ENCODE measurements at regions not wholly inside any gene's neighbourhood (a gene's known extent, or its start where the extent isn't known, plus 50 kb on each side); places are given as distances from the start of the nearest gene placed in this dataset.
"Not testable (repeated sequence)": the region's sequence is repeated elsewhere in the genome, so short reads cannot be mapped to it uniquely, and the experiment has no call there.

- POLR2A ChIA-PET = interaction anchor here (1.4 kb wide), 1 partner anchor 12 kb away, joined by 4 read pairs; no protein-coding TSS in a partner anchor
These were observed 205.8 kb downstream of the OR2B2 start for GRCh38 chr6:27706431-27706830.

GRCh38 chr6:27700337-27700736, 211.9 kb downstream of the OR2B2 start:
- POLR2A ChIA-PET = no interaction called here
- DNase-seq (ENCODE audit: unreplicated experiment) = no peak
- peaks cover 7% of the 10 kb centered on the region for H3K9me3 Mint-ChIP-seq (ENCODE audit: unreplicated experiment)
- H3K27ac Mint-ChIP-seq (ENCODE audit: low read depth, unreplicated experiment) = no peak overlapping the region
- H3K4me3 Mint-ChIP-seq (ENCODE audit: unreplicated experiment) = no peak overlapping the region
- H3K4me1 Mint-ChIP-seq (ENCODE audit: insufficient read depth, unreplicated experiment) = peaks cover 6% of the 10 kb centered on the region
- CTCF ChIA-PET = interaction anchor here (1.4 kb wide), 1 partner anchor 52 kb away, joined by 8 read pairs; no protein-coding TSS in a partner anchor
- intact Hi-C loops (cut with micrococcal nuclease) = no loop called here
- H3K36me3 Mint-ChIP-seq (ENCODE audit: insufficient read depth, unreplicated experiment) = peaks cover 49% of the 10 kb centered on the region
- BruUV-seq (replicated peaks) = no TSS peak
- no peaks in the 10 kb centered on the region for H3K27me3 Mint-ChIP-seq (ENCODE audit: insufficient read depth, unreplicated experiment)
- TF ChIP-seq CTCF (IDR thresholded peaks at IDR 0.05; ENCODE audit: unreplicated experiment) = no peak

More at GRCh38 chr6:27706431-27706830, 205.8 kb downstream of the OR2B2 start:
- BruUV-seq (replicated peaks) = no TSS peak
- Mint-ChIP-seq H3K9me3 (ENCODE audit: unreplicated experiment) (no peaks in the 10 kb centered on the region), H3K4me1 (ENCODE audit: insufficient read depth, unreplicated experiment) (no peaks in the 10 kb centered on the region), H3K4me3 (ENCODE audit: unreplicated experiment) (no peak overlapping the region), H3K36me3 (ENCODE audit: insufficient read depth, unreplicated experiment) (peaks cover 62% of the 10 kb centered on the region), H3K27me3 (ENCODE audit: insufficient read depth, unreplicated experiment) (no peaks in the 10 kb centered on the region), H3K27ac (ENCODE audit: low read depth, unreplicated experiment) (no peak overlapping the region)
- intact Hi-C loops (cut with micrococcal nuclease) = no loop called here
- CTCF ChIA-PET = no interaction called here
- no peak for DNase-seq (ENCODE audit: unreplicated experiment)
- TF ChIP-seq CTCF (IDR thresholded peaks at IDR 0.05; ENCODE audit: unreplicated experiment) = no peak

GRCh38 chr6:27694547-27694874, 217.7 kb downstream of the OR2B2 start:
- Mint-ChIP-seq H3K27ac (ENCODE audit: low read depth, unreplicated experiment) (peak overlapping the region; percentile 69), H3K27me3 (ENCODE audit: insufficient read depth, unreplicated experiment) (no peaks in the 10 kb centered on the region), H3K36me3 (ENCODE audit: insufficient read depth, unreplicated experiment) (peaks cover under 1% of the 10 kb centered on the region), H3K4me1 (ENCODE audit: insufficient read depth, unreplicated experiment) (peaks cover 13% of the 10 kb centered on the region), H3K4me3 (ENCODE audit: unreplicated experiment) (peak overlapping the region; percentile 76), H3K9me3 (ENCODE audit: unreplicated experiment) (peaks cover 7% of the 10 kb centered on the region)
- POLR2A ChIA-PET = interaction anchor here (0.9 to 1.9 kb wide), 7 partner anchors 12 to 406 kb away, joined by 3 to 18 read pairs (median 4); no protein-coding TSS in a partner anchor
- TF ChIP-seq CTCF (IDR thresholded peaks at IDR 0.05; ENCODE audit: unreplicated experiment) = no peak
- no peak for DNase-seq (ENCODE audit: unreplicated experiment)
- CTCF ChIA-PET = interaction anchor here (0.6 to 1.6 kb wide), 4 partner anchors 58 to 1677 kb away, joined by 3 to 7 read pairs (median 3); a partner anchor contains a TSS
- intact Hi-C loops (cut with micrococcal nuclease) = loop anchor here (1.0 kb wide), 1 partner anchor 58 kb away; no protein-coding TSS in a partner anchor
- BruUV-seq (replicated peaks) = no TSS peak

GRCh38 chr6:27693766-27694546, 218.2 kb downstream of the OR2B2 start:
- TF ChIP-seq CTCF (IDR thresholded peaks at IDR 0.05; ENCODE audit: unreplicated experiment) = no peak
- CTCF ChIA-PET = interaction anchor here (0.5 to 1.6 kb wide), 2 partner anchors 58 to 822 kb away, joined by 3 to 7 read pairs; no protein-coding TSS in a partner anchor
- peaks cover 13% of the 10 kb centered on the region for H3K4me1 Mint-ChIP-seq (ENCODE audit: insufficient read depth, unreplicated experiment)
- intact Hi-C loops (cut with micrococcal nuclease) = loop anchor here (1.0 kb wide), 1 partner anchor 58 kb away; no protein-coding TSS in a partner anchor
- peak; percentile 65 for DNase-seq (ENCODE audit: unreplicated experiment)
- POLR2A ChIA-PET = interaction anchor here (0.7 to 1.9 kb wide), 10 partner anchors 13 to 405 kb away, joined by 3 to 18 read pairs (median 4); a partner anchor contains a TSS
- H3K4me3 Mint-ChIP-seq (ENCODE audit: unreplicated experiment) = peak overlapping the region; percentile 76
- BruUV-seq (replicated peaks) = TSS peak; percentile 70
- H3K27ac Mint-ChIP-seq (ENCODE audit: low read depth, unreplicated experiment) = peak overlapping the region; percentile 69
- H3K36me3 Mint-ChIP-seq (ENCODE audit: insufficient read depth, unreplicated experiment) = no peaks in the 10 kb centered on the region
- no peaks in the 10 kb centered on the region for H3K27me3 Mint-ChIP-seq (ENCODE audit: insufficient read depth, unreplicated experiment)
- peaks cover 7% of the 10 kb centered on the region for H3K9me3 Mint-ChIP-seq (ENCODE audit: unreplicated experiment)

GRCh38 chr6:27692133-27692532, 219.2 kb upstream of the ZNF184 start:
- POLR2A ChIA-PET = interaction anchor here (0.9 to 1.3 kb wide), 3 partner anchors 20 to 74 kb away, joined by 3 to 4 read pairs (median 3); no protein-coding TSS in a partner anchor
- CTCF ChIA-PET = interaction anchor here (0.6 to 1.7 kb wide), 8 partner anchors 62 to 912 kb away, joined by 3 to 5 read pairs (median 3); no protein-coding TSS in a partner anchor
- Mint-ChIP-seq H3K4me1 (ENCODE audit: insufficient read depth, unreplicated experiment) (peaks cover 18% of the 10 kb centered on the region), H3K36me3 (ENCODE audit: insufficient read depth, unreplicated experiment) (peaks cover 15% of the 10 kb centered on the region)
- H3K9me3 Mint-ChIP-seq (ENCODE audit: unreplicated experiment); intact Hi-C loops (cut with micrococcal nuclease); H3K27me3 Mint-ChIP-seq (ENCODE audit: insufficient read depth, unreplicated experiment); H3K27ac Mint-ChIP-seq (ENCODE audit: low read depth, unreplicated experiment); H3K4me3 Mint-ChIP-seq (ENCODE audit: unreplicated experiment); BruUV-seq (replicated peaks); DNase-seq (ENCODE audit: unreplicated experiment): not testable (repeated sequence)

Measured in MCF 10A (cell line).